ENCODE measurements at regions not wholly inside any gene's neighbourhood (a gene's known extent, or its start where the extent isn't known, plus 50 kb on each side); places are given as distances from the start of the nearest gene placed in this dataset.

DNA sequence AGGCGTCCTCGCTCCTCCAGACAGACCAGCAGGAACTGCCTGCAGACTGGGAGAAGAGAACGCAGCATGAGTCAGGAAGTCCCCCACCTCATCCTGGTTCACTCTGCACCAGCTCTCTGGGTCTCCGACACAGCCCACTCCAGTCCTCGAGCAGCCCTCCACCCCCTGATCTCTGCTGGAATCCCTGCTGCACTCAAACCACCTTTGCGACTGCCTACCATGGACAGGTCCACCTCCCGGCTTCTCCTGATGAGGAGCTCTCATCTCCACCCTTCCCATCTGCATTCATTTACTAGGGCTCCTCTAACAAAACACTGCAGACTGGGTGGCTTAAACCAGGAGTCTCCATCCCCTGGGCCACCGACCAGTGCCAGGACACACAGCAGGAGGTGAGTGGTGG lies 202.3 kb upstream of the IGF1R start:
- TF ChIP-seq, protein P1, sequence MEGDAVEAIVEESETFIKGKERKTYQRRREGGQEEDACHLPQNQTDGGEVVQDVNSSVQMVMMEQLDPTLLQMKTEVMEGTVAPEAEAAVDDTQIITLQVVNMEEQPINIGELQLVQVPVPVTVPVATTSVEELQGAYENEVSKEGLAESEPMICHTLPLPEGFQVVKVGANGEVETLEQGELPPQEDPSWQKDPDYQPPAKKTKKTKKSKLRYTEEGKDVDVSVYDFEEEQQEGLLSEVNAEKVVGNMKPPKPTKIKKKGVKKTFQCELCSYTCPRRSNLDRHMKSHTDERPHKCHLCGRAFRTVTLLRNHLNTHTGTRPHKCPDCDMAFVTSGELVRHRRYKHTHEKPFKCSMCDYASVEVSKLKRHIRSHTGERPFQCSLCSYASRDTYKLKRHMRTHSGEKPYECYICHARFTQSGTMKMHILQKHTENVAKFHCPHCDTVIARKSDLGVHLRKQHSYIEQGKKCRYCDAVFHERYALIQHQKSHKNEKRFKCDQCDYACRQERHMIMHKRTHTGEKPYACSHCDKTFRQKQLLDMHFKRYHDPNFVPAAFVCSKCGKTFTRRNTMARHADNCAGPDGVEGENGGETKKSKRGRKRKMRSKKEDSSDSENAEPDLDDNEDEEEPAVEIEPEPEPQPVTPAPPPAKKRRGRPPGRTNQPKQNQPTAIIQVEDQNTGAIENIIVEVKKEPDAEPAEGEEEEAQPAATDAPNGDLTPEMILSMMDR (IDR thresholded peaks at IDR 0.05) = no peak
- no peak for TF ChIP-seq POLR2A (IDR thresholded peaks at IDR 0.05)
